H1 (cell line): ENCODE measurements at regions not wholly inside any gene's neighbourhood (a gene's known extent, or its start where the extent isn't known, plus 50 kb on each side); places are given as distances from the start of the nearest gene placed in this dataset.

Experiments
- CTCF ChIA-PET: fragments of 300-600 bp; sonication (Branson Sonifier 250); formaldehyde crosslinking; loops from one replicate; lab custom pipeline; 2021; ENCODE audit not compliant: partially characterized antibody; lab: Charles Lee
- POLR2A ChIA-PET: fragments of 300-600 bp; sonication (Branson Sonifier 250); formaldehyde crosslinking; loops from one replicate; lab custom pipeline; 2021; ENCODE audit warnings: inconsistent platforms; ENCODE audit not compliant: partially characterized antibody; lab: Charles Lee
- DNase-seq, 2 experiments: peaks; one replicate each; pipeline versions ENCODE4 v3.0.0 to v3.0.0-alpha.2; 2010 to 2022; ENCODE audit warnings: low spot score in 2 of 2, low read depth in 1 of 2, mixed read lengths in 1 of 2
- FAIRE-seq: peaks from 2 replicates; lab custom pipeline; 2011; peaks lifted over from hg19 to GRCh38; lab: Jason Lieb, UNC
- H2AFZ ChIP-seq: 2 replicates; pipeline ENCODE4 v1.8.1; 2012; ENCODE audit warnings: low read length, inconsistent platforms
- H2AK5ac ChIP-seq: 2 replicates; pipeline ENCODE4 v1.6.1; 2013; ENCODE audit warnings: low read depth, low read length
- H2BK120ac ChIP-seq: replicated peaks from 2 replicates; pipeline ENCODE3; 2013; ENCODE audit warnings: low read depth, low read length, inconsistent platforms
- H2BK12ac ChIP-seq: 2 replicates; pipeline ENCODE4 v1.6.1; 2013; ENCODE audit warnings: low read depth, low read length
- H2BK15ac ChIP-seq: 2 replicates; pipeline ENCODE4 v1.6.1; 2013; ENCODE audit warnings: low read length
- H2BK20ac ChIP-seq: 2 replicates; pipeline ENCODE4 v1.6.1; 2013; ENCODE audit warnings: low read length
- H2BK5ac ChIP-seq: 2 replicates; pipeline ENCODE4 v1.6.1; 2013; ENCODE audit warnings: low read depth, low read length
- H3K14ac ChIP-seq: 2 replicates; pipeline ENCODE4 v1.6.1; 2013; ENCODE audit warnings: inconsistent platforms; ENCODE audit not compliant: insufficient read length
- H3K18ac ChIP-seq: 2 replicates; pipeline ENCODE4 v1.6.1; 2013; ENCODE audit warnings: low read length; ENCODE audit errors: extremely low read depth
- H3K23ac ChIP-seq: 2 replicates; pipeline ENCODE4 v1.6.1; 2013; ENCODE audit warnings: inconsistent platforms; ENCODE audit not compliant: insufficient read length
- H3K23me2 ChIP-seq: 2 replicates; pipeline ENCODE4 v1.6.1; 2013; ENCODE audit warnings: low read depth, low read length
- H3K27ac ChIP-seq: 2 replicates; pipeline ENCODE4 v1.6.1; 2011; ENCODE audit warnings: low read depth, low read length, inconsistent platforms
- H3K27me3 ChIP-seq, 4 experiments: replicated peaks in 1 of 4; 1 replicate in 1 of 4; 2 replicates in 3 of 4; pipeline versions ENCODE4 v1.6.1 to v1.8.1; 2011 to 2013; ENCODE audit warnings: low read length in 3 of 4, mild to moderate bottlenecking in 3 of 4, inconsistent platforms in 2 of 4, mixed read lengths in 2 of 4, moderate library complexity in 1 of 4; ENCODE audit not compliant: control insufficient read depth in 3 of 4, insufficient read depth in 3 of 4; ENCODE audit errors: extremely low read depth in 1 of 4
- H3K36me3 ChIP-seq, 4 experiments: 2 replicates each; pipeline versions ENCODE4 v1.6.1 to v1.8.1; 2011 to 2013; ENCODE audit warnings: mild to moderate bottlenecking in 4 of 4, low read length in 3 of 4, moderate library complexity in 2 of 4, control low read depth in 1 of 4, inconsistent platforms in 1 of 4; ENCODE audit not compliant: insufficient read depth in 4 of 4, control insufficient read depth in 2 of 4
- H3K4ac ChIP-seq: replicated peaks from 2 replicates; pipeline ENCODE3; 2013; ENCODE audit warnings: low read length, low read depth, mixed read lengths, inconsistent platforms; ENCODE audit not compliant: insufficient read length
- H3K4me1 ChIP-seq, 4 experiments: replicated peaks in 1 of 4; 1 replicate in 1 of 4; 2 replicates in 3 of 4; pipeline versions ENCODE4 v1.6.1 to v1.8.1; 2011 to 2013; ENCODE audit warnings: low read length in 3 of 4, inconsistent platforms in 2 of 4, mixed read lengths in 1 of 4; ENCODE audit not compliant: insufficient read depth in 4 of 4, control insufficient read depth in 3 of 4
- H3K4me2 ChIP-seq, 2 experiments: 2 replicates each; pipeline versions ENCODE4 v1.6.1 to v1.8.1; 2011 to 2013; ENCODE audit warnings: low read depth in 2 of 2, low read length in 2 of 2, control low read depth in 1 of 2, inconsistent platforms in 1 of 2, mild to moderate bottlenecking in 1 of 2; ENCODE audit not compliant: insufficient read depth in 1 of 2
- H3K4me3 ChIP-seq, 4 experiments: fragments of 200-600, 300-600 bp in 1 of 4; sonication (generic), shearing (Covaris generic), sonication (Bioruptor Twin) in 1 of 4; 2 replicates each; pipeline versions ENCODE4 v1.5.1 to v1.8.1; 2011 to 2016; ENCODE audit warnings: low read length in 4 of 4, low read depth in 3 of 4, control low read depth in 2 of 4, inconsistent platforms in 2 of 4, mild to moderate bottlenecking in 2 of 4, mixed read lengths in 1 of 4, moderate library complexity in 1 of 4; ENCODE audit not compliant: insufficient read depth in 2 of 4; ENCODE audit errors: extremely low read depth in 1 of 4
- H3K56ac ChIP-seq: replicated peaks from 2 replicates; pipeline ENCODE3; 2013; ENCODE audit warnings: low read depth, mild to moderate bottlenecking, mixed read lengths, low read length, inconsistent platforms; ENCODE audit not compliant: insufficient read length
- H3K79me1 ChIP-seq: 2 replicates; pipeline ENCODE4 v1.6.1; 2013; ENCODE audit warnings: low read depth, low read length, control low read depth
- H3K79me2 ChIP-seq, 2 experiments: 2 replicates each; pipeline versions ENCODE4 v1.6.1 to v1.8.1; 2012 to 2013; ENCODE audit warnings: low read length in 2 of 2, mild to moderate bottlenecking in 2 of 2, inconsistent platforms in 1 of 2; ENCODE audit not compliant: insufficient read depth in 2 of 2, control insufficient read depth in 1 of 2
- H3K9ac ChIP-seq, 4 experiments: replicated peaks in 1 of 4; 1 replicate in 1 of 4; 2 replicates in 3 of 4; pipeline versions ENCODE4 v1.6.1 to v1.8.1; 2011 to 2013; ENCODE audit warnings: low read depth in 3 of 4, low read length in 3 of 4, control low read depth in 2 of 4, mild to moderate bottlenecking in 2 of 4, moderate library complexity in 2 of 4, inconsistent platforms in 1 of 4; ENCODE audit errors: extremely low read depth in 1 of 4
- H3K9me3 ChIP-seq, 2 experiments: 2 replicates each; pipeline versions ENCODE4 v1.6.1 to v1.8.1; 2012 to 2013; ENCODE audit warnings: mild to moderate bottlenecking in 2 of 2, moderate library complexity in 2 of 2, control low read depth in 1 of 2, inconsistent platforms in 1 of 2, low read depth in 1 of 2, low read length in 1 of 2, mixed read lengths in 1 of 2; ENCODE audit not compliant: insufficient read depth in 2 of 2
- H4K20me1 ChIP-seq, 2 experiments: replicated peaks in 1 of 2; 2 replicates each; pipeline versions ENCODE3 to v1.8.1; 2011 to 2013; ENCODE audit warnings: inconsistent platforms in 2 of 2, low read length in 2 of 2, mild to moderate bottlenecking in 1 of 2; ENCODE audit not compliant: insufficient read depth in 2 of 2, control insufficient read depth in 1 of 2
- H4K5ac ChIP-seq: 2 replicates; pipeline ENCODE4 v1.6.1; 2013; ENCODE audit warnings: low read length, low read depth, mixed read lengths, inconsistent platforms; ENCODE audit not compliant: insufficient read length
- H4K8ac ChIP-seq: 2 replicates; pipeline ENCODE4 v1.8.0; 2013; ENCODE audit warnings: mild to moderate bottlenecking, moderate library complexity, low read length, inconsistent platforms; ENCODE audit not compliant: insufficient read depth; ENCODE audit errors: extremely low read depth
- H4K91ac ChIP-seq: replicated peaks from 2 replicates; pipeline ENCODE3; 2013; ENCODE audit warnings: low read length, mixed read lengths, inconsistent platforms; ENCODE audit not compliant: insufficient read length
- BACH1 ChIP-seq: IDR thresholded peaks from 2 replicates; pipeline ENCODE4 v1.6.1; 2012; ENCODE audit warnings: low read length, improper control_type of control experiment
- CTCF ChIP-seq, 3 experiments: IDR thresholded peaks; 1 replicate in 2 of 3; 2 replicates in 1 of 3; pipeline versions ENCODE4 v1.5.1 to v1.6.1; 2011; ENCODE audit warnings: low read length in 3 of 3, mild to moderate bottlenecking in 3 of 3, inconsistent platforms in 2 of 3, low read depth in 1 of 3, moderate library complexity in 1 of 3; ENCODE audit not compliant: insufficient read depth in 1 of 3; ENCODE audit errors: control extremely low read depth in 1 of 3
- HDAC2 ChIP-seq, 2 experiments: fragments of 300-600 bp in 1 of 2; sonication (generic) in 1 of 2; IDR thresholded peaks; 2 replicates each; pipeline ENCODE4 v1.6.1; 2011 to 2012; ENCODE audit warnings: low read depth in 2 of 2, low read length in 2 of 2, mild to moderate bottlenecking in 2 of 2, moderate library complexity in 2 of 2, borderline replicate concordance in 1 of 2, inconsistent platforms in 1 of 2
- SIN3A ChIP-seq, 2 experiments: IDR thresholded peaks in 1 of 2; conservative IDR thresholded peaks in 1 of 2; 2 replicates each; pipeline ENCODE4 v1.6.1; 2011 to 2012; ENCODE audit warnings: low read length in 2 of 2, improper control_type of control experiment in 1 of 2, low read depth in 1 of 2, mild to moderate bottlenecking in 1 of 2
- TAF1 ChIP-seq: IDR thresholded peaks from 2 replicates; pipeline ENCODE4 v1.6.1; 2011; ENCODE audit warnings: mild to moderate bottlenecking, low read depth, low read length
- WGBS, 2 experiments: shearing (Covaris generic) in 1 of 2; methylation state at CpG; one replicate each; pipeline versions ENCODE4 v1.1.6 to v1.1.7; 2013 to 2015; ENCODE audit warnings: low lambda C conversion rate in 2 of 2, mixed read lengths in 2 of 2, inconsistent platforms in 1 of 2, low coverage in 1 of 2, missing lambda C conversion rate in 1 of 2; ENCODE audit not compliant: insufficient replicate concordance in 2 of 2, insufficient coverage in 1 of 2, insufficient read length in 1 of 2; ENCODE audit errors: extremely low coverage in 1 of 2, missing lambda C conversion rate in 1 of 2; 5-methylcytosine and 5-hydroxymethylcytosine counted together

GRCh38 chr5:54908774-54909525 is 76.4 kb downstream of the ESM1 start:
- no peak overlapping the region for H2BK120ac ChIP-seq
- no peaks in the 10 kb centered on the region for H4K20me1 ChIP-seq
- H4K91ac ChIP-seq, result no peak overlapping the region
- H3K79me2 ChIP-seq, result no peaks in the 10 kb centered on the region
- no peak overlapping the region for H3K14ac ChIP-seq
- no peaks in the 10 kb centered on the region for H3K9me3 ChIP-seq
- H3K56ac ChIP-seq, result no peak overlapping the region
- no peak overlapping the region for H4K8ac ChIP-seq
- H3K4me3 ChIP-seq, result no peak overlapping the region
- no peaks in the 10 kb centered on the region for H3K27me3 ChIP-seq
- TF ChIP-seq TAF1 (no peak), BACH1 (no peak), SIN3A (conservative IDR thresholded peaks at IDR 0.05 in 1 of 2, IDR thresholded peaks at IDR 0.05 in 1 of 2; ENCODE audit: low read depth in 1 of 2, low read length in 2 of 2) (no peak), CTCF (IDR thresholded peaks at IDR 0.05; ENCODE audit: control extremely low read depth in 1 of 3, insufficient read depth in 1 of 3, low read depth in 1 of 3, low read length in 3 of 3) (no peak), HDAC2 (IDR thresholded peaks at IDR 0.05; ENCODE audit: borderline replicate concordance in 1 of 2, low read depth in 2 of 2, low read length in 2 of 2) (no peak)
- H3K79me1 ChIP-seq, result no peaks in the 10 kb centered on the region
- H3K27ac ChIP-seq, result no peak overlapping the region
- H3K4me1 ChIP-seq, result no peaks in the 10 kb centered on the region
- no peaks in the 10 kb centered on the region for H3K23me2 ChIP-seq
- no peaks in the 10 kb centered on the region for H3K36me3 ChIP-seq
- H3K23ac ChIP-seq, result no peak overlapping the region
- H2BK20ac ChIP-seq, result no peak overlapping the region
- H2BK5ac ChIP-seq, result no peak overlapping the region
- no peak overlapping the region for H3K18ac ChIP-seq
- no peak for DNase-seq
- CTCF ChIA-PET, result interaction anchor here (1.0 to 9.3 kb wide), 20 partner anchors 10 to 253 kb away, joined by 3 to 106 read pairs (median 6); partner anchors contain the start of gene GPX8
- POLR2A ChIA-PET, result interaction anchor here (1.4 to 1.6 kb wide), 2 partner anchors 232 to 251 kb away, joined by 3 to 10 read pairs; partner anchors contain the start of gene GPX8
- no peak overlapping the region for H2AFZ ChIP-seq
- H2BK12ac ChIP-seq, result no peak overlapping the region
- 89% methylated on average over 2 of the region's 2 CpGs; no CpG with 5 or more reads in 1 of the 2 experiments for WGBS, 2 experiments
- H3K9ac ChIP-seq, result no peak overlapping the region
- H2AK5ac ChIP-seq, result no peak overlapping the region
- H3K4me2 ChIP-seq, result no peak overlapping the region
- no peak overlapping the region for H3K4ac ChIP-seq
- no peak overlapping the region for H2BK15ac ChIP-seq
- FAIRE-seq, result no peak
- no peak overlapping the region for H4K5ac ChIP-seq
